ENCODE measurements at regions not wholly inside any gene's neighbourhood (a gene's known extent, or its start where the extent isn't known, plus 50 kb on each side); places are given as distances from the start of the nearest gene placed in this dataset.

DNA sequence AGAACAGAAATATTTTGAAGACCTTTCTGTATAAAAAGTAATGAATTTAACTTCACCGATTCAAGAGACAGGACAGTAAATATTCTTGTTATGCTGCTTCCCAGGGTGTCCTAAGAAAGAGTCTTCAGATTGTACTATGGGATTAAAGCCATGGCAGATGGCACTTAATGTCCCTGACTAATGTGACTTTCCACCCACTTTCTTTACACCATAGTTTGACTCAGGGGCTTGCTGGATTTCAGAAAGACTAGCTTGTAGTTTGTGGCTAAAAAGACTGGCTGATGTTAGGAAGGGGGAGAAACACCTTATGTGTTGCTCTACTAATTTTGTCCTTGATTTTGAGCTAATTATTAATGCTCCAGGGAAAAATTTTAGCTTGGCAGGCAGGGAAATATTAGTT, 75.9 kb downstream of the UTRN start:
- no peak for DNase-seq
- H3K36me3 Mint-ChIP-seq (ENCODE audit: insufficient read depth, unreplicated experiment) = peaks cover 21% of the 10 kb centered on the region
- no peaks in the 10 kb centered on the region for H3K36me3 ChIP-seq (ENCODE audit: control insufficient read depth, insufficient read depth, low read length)
- H3K27me3 ChIP-seq (replicated peaks; ENCODE audit: control insufficient read depth, insufficient read depth, low read length) = no peaks in the 10 kb centered on the region
- H3K27ac Mint-ChIP-seq (ENCODE audit: unreplicated experiment) = no peak overlapping the region
- no peaks in the 10 kb centered on the region for H3K27me3 Mint-ChIP-seq (ENCODE audit: insufficient read depth, unreplicated experiment)
- intact Hi-C loops (cut with micrococcal nuclease; ENCODE audit: unreplicated experiment) = no loop called here
- H3K4me1 ChIP-seq = no peaks in the 10 kb centered on the region; the same call in 1 of the 2 replicates
- no peak overlapping the region for H3K4me3 Mint-ChIP-seq (ENCODE audit: unreplicated experiment)
- no peaks in the 10 kb centered on the region for H3K9me3 ChIP-seq
- peaks cover 23% of the 10 kb centered on the region for H3K4me1 Mint-ChIP-seq (ENCODE audit: low read depth, unreplicated experiment)
- TF ChIP-seq, protein P1, sequence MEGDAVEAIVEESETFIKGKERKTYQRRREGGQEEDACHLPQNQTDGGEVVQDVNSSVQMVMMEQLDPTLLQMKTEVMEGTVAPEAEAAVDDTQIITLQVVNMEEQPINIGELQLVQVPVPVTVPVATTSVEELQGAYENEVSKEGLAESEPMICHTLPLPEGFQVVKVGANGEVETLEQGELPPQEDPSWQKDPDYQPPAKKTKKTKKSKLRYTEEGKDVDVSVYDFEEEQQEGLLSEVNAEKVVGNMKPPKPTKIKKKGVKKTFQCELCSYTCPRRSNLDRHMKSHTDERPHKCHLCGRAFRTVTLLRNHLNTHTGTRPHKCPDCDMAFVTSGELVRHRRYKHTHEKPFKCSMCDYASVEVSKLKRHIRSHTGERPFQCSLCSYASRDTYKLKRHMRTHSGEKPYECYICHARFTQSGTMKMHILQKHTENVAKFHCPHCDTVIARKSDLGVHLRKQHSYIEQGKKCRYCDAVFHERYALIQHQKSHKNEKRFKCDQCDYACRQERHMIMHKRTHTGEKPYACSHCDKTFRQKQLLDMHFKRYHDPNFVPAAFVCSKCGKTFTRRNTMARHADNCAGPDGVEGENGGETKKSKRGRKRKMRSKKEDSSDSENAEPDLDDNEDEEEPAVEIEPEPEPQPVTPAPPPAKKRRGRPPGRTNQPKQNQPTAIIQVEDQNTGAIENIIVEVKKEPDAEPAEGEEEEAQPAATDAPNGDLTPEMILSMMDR (IDR thresholded peaks at IDR 0.05; ENCODE audit: insufficient read depth in 1 of 2, low read depth in 1 of 2, low read length in 1 of 2, severe bottlenecking in 1 of 2, unreplicated experiment in 1 of 2) = no peak
- CTCF ChIA-PET = no interaction called here
- no TSS peak for BruUV-seq (replicated peaks)
- no peak overlapping the region for H3K4me3 ChIP-seq (ENCODE audit: low read depth, low read length)
- no peaks in the 10 kb centered on the region for H3K9me3 Mint-ChIP-seq (ENCODE audit: unreplicated experiment)
- POLR2A ChIA-PET = no interaction called here

DNA sequence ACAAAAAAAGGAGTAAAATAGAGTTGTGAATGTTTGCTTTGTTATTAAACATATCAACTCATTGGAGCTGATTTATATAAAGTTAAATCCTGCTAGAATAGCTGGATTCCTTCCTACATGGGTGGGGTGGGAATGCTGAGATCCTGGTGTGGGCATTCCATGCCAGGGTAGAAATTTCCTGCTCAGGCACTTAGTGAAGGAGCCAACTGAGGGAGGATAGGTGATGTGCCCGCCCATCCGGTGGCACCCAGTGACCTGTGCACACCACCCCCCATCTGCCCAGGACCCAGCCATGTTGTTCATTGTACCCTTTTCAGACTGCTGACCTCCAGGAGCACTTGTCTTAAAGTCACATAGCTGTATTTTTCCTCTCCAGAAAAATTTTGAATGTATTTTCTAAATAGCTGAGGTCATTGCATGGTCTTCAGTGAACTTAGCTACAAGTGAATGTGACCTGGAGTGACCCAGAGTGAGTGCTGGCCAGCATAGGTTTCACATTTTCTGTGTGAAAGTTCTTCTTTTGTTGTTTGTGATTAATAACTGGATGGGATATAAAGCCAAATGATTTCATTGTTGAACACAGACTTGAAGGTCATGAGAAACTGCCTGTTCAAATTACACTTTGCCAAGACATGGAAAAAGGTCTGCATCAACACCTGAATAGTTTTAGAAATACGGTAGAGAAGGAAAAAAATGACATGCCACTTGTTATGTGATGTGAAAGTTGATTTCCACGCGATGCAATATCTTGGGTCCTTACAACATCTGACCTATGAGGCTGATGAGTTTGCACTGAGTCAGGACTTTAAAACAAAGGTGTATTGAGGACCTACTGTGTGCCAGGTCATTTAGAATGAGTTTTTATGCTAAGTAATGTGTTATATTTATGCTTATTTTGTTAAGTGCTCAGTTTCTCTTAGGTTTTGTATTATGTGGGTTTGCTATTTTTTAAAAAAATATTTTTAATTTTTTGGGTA, 77.2 kb downstream of the UTRN start:
- DNase-seq = no peak
- no TSS peak for BruUV-seq (replicated peaks)
- ChIA-PET CTCF (no interaction called here), POLR2A (no interaction called here)
- peaks cover 23% of the 10 kb centered on the region for H3K4me1 Mint-ChIP-seq (ENCODE audit: low read depth, unreplicated experiment)
- H3K27ac Mint-ChIP-seq (ENCODE audit: unreplicated experiment) = peak overlapping the region; percentile 50
- H3K4me3 Mint-ChIP-seq (ENCODE audit: unreplicated experiment) = no peak overlapping the region
- TF ChIP-seq, protein P1 (IDR thresholded peaks at IDR 0.05; ENCODE audit: insufficient read depth in 1 of 2, low read depth in 1 of 2, low read length in 1 of 2, severe bottlenecking in 1 of 2, unreplicated experiment in 1 of 2) = no peak
- intact Hi-C loops (cut with micrococcal nuclease; ENCODE audit: unreplicated experiment) = loop anchor here (1.0 kb wide), 1 partner anchor 48 kb away; no protein-coding TSS in a partner anchor
- H3K4me1 ChIP-seq = no peaks in the 10 kb centered on the region; the same call in 1 of the 2 replicates
- no peaks in the 10 kb centered on the region for H3K9me3 Mint-ChIP-seq (ENCODE audit: unreplicated experiment)
- H3K36me3 Mint-ChIP-seq (ENCODE audit: insufficient read depth, unreplicated experiment) = peaks cover 21% of the 10 kb centered on the region
- H3K4me3 ChIP-seq (ENCODE audit: low read depth, low read length) = no peak overlapping the region
- H3K27me3 Mint-ChIP-seq (ENCODE audit: insufficient read depth, unreplicated experiment) = no peaks in the 10 kb centered on the region
- H3K9me3 ChIP-seq = 0 out of 2 replicates have a peak, but pooled peaks cover under 1% of the 10 kb centered on the region
- H3K27me3 ChIP-seq (replicated peaks; ENCODE audit: control insufficient read depth, insufficient read depth, low read length) = no peaks in the 10 kb centered on the region
- no peaks in the 10 kb centered on the region for H3K36me3 ChIP-seq (ENCODE audit: control insufficient read depth, insufficient read depth, low read length)

DNA sequence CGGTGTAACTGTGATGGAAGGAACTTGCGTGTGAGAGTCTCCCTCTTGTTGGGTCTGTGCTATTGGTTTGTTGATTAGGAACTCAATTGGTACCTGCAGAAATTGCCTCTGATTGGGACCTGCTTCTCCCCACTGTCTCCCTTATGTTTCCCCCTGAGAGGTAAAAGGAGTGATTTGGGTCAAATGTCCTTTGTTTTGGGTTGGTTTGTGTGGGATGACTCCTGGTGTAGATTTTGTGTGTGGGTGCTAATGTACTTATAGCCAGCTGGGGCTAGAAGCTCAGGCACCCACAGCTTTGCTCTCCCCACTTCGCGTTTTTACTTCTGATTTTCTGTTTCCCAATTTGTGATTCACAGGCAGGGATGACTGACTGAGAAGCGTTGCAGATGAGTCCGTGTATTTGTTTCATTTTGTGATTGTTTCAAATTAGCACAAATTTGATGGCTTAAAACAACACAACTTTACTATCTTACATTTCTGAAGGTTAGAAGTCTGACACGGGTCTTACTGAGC, 79.1 kb downstream of the UTRN start:
- Histone ChIP-seq H3K27me3 (replicated peaks; ENCODE audit: control insufficient read depth, insufficient read depth, low read length) (no peaks in the 10 kb centered on the region), H3K4me1 (no peaks in the 10 kb centered on the region; the same call in 1 of the 2 replicates), H3K36me3 (ENCODE audit: control insufficient read depth, insufficient read depth, low read length) (no peaks in the 10 kb centered on the region), H3K9me3 (0 out of 2 replicates have a peak, but pooled peaks cover 3% of the 10 kb centered on the region), H3K4me3 (ENCODE audit: low read depth, low read length) (no peak overlapping the region)
- H3K4me3 Mint-ChIP-seq (ENCODE audit: unreplicated experiment) = no peak overlapping the region
- ChIA-PET CTCF (no interaction called here), POLR2A (no interaction called here)
- no peak overlapping the region for H3K27ac Mint-ChIP-seq (ENCODE audit: unreplicated experiment)
- H3K27me3 Mint-ChIP-seq (ENCODE audit: insufficient read depth, unreplicated experiment) = no peaks in the 10 kb centered on the region
- intact Hi-C loops (cut with micrococcal nuclease; ENCODE audit: unreplicated experiment) = no loop called here
- no peak for DNase-seq
- peaks cover 23% of the 10 kb centered on the region for H3K4me1 Mint-ChIP-seq (ENCODE audit: low read depth, unreplicated experiment)
- H3K9me3 Mint-ChIP-seq (ENCODE audit: unreplicated experiment) = no peaks in the 10 kb centered on the region
- TF ChIP-seq, protein P1 (IDR thresholded peaks at IDR 0.05; ENCODE audit: insufficient read depth in 1 of 2, low read depth in 1 of 2, low read length in 1 of 2, severe bottlenecking in 1 of 2, unreplicated experiment in 1 of 2) = no peak
- peaks cover 21% of the 10 kb centered on the region for H3K36me3 Mint-ChIP-seq (ENCODE audit: insufficient read depth, unreplicated experiment)
- no TSS peak for BruUV-seq (replicated peaks)
